Ishikawa (cell line): ENCODE measurements at regions not wholly inside any gene's neighbourhood (a gene's known extent, or its start where the extent isn't known, plus 50 kb on each side); places are given as distances from the start of the nearest gene placed in this dataset.

Source experiments
- CEBPB ChIP-seq: IDR thresholded peaks from 2 replicates; pipeline ENCODE4 v1.6.1; 2012
- CREB1 ChIP-seq: IDR thresholded peaks from 2 replicates; pipeline ENCODE4 v1.6.1; 2012; ENCODE audit warnings: low read depth
- EGR1 ChIP-seq: IDR thresholded peaks from 2 replicates; pipeline ENCODE4 v1.6.1; 2012
- EP300 ChIP-seq: IDR thresholded peaks from 2 replicates; pipeline ENCODE4 v1.6.1; 2012; ENCODE audit warnings: borderline replicate concordance
- FOXM1 ChIP-seq: IDR thresholded peaks from 2 replicates; pipeline ENCODE4 v1.6.1; 2012; ENCODE audit warnings: low read depth, borderline replicate concordance
- MAX ChIP-seq: IDR thresholded peaks from 2 replicates; pipeline ENCODE4 v1.6.1; 2012
- NFIC ChIP-seq: IDR thresholded peaks from 2 replicates; pipeline ENCODE4 v1.6.1; 2012
- RAD21 ChIP-seq: IDR thresholded peaks from 2 replicates; pipeline ENCODE4 v1.6.1; 2012; ENCODE audit warnings: low read depth
- REST ChIP-seq: IDR thresholded peaks from 2 replicates; pipeline ENCODE4 v1.6.1; 2012; ENCODE audit warnings: low read depth, mild to moderate bottlenecking
- TAF1 ChIP-seq: IDR thresholded peaks from 2 replicates; pipeline ENCODE4 v1.6.1; 2012; ENCODE audit warnings: low read depth, mild to moderate bottlenecking
- TCF12 ChIP-seq: IDR thresholded peaks from 2 replicates; pipeline ENCODE4 v1.6.1; 2012; ENCODE audit warnings: low read depth
- TEAD4 ChIP-seq: IDR thresholded peaks from 2 replicates; pipeline ENCODE4 v1.6.1; 2012
- YY1 ChIP-seq: IDR thresholded peaks from 2 replicates; pipeline ENCODE4 v1.6.1; 2012; ENCODE audit warnings: low read depth
- ZBTB7A ChIP-seq: IDR thresholded peaks from 2 replicates; pipeline ENCODE4 v1.6.1; 2012; ENCODE audit warnings: low read depth
- TF ChIP-seq, protein P1 (sequence below): IDR thresholded peaks from 2 replicates; pipeline ENCODE4 v1.6.1; 2012

- TF ChIP-seq EGR1 (no peak), MAX (no peak), TAF1 (no peak), ZBTB7A (no peak), YY1 (no peak), EP300 (no peak), REST (no peak), TCF12 (no peak), NFIC (no peak), FOXM1 (no peak), TEAD4 (no peak), CEBPB (no peak), RAD21 (no peak), CREB1 (no peak)
- TF ChIP-seq, protein P1, sequence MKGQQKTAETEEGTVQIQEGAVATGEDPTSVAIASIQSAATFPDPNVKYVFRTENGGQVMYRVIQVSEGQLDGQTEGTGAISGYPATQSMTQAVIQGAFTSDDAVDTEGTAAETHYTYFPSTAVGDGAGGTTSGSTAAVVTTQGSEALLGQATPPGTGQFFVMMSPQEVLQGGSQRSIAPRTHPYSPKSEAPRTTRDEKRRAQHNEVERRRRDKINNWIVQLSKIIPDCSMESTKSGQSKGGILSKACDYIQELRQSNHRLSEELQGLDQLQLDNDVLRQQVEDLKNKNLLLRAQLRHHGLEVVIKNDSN, result no peak
Observed at GRCh38 chr5:122608222-122608621, 166.7 kb upstream of the SNX2 start.

GRCh38 chr5:122611406-122611805 is 163.5 kb upstream of the SNX2 start:
- TF ChIP-seq TEAD4, result peak; percentile 99
- peak; percentile 12; the same call in 1 of the 2 replicates for TF ChIP-seq RAD21
- TF ChIP-seq CEBPB, result no peak
- no peak for TF ChIP-seq EGR1
- peak; percentile 41; the same call in 1 of the 2 replicates for TF ChIP-seq FOXM1
- peak; percentile 82 for TF ChIP-seq EP300
- peak; percentile 84 for TF ChIP-seq TCF12
- TF ChIP-seq NFIC, result peak; percentile 90
- peak; percentile 63; the same call in 1 of the 2 replicates for TF ChIP-seq MAX
- no peak for TF ChIP-seq CREB1
- TF ChIP-seq TAF1, result no peak
- TF ChIP-seq REST, result no peak

DNA sequence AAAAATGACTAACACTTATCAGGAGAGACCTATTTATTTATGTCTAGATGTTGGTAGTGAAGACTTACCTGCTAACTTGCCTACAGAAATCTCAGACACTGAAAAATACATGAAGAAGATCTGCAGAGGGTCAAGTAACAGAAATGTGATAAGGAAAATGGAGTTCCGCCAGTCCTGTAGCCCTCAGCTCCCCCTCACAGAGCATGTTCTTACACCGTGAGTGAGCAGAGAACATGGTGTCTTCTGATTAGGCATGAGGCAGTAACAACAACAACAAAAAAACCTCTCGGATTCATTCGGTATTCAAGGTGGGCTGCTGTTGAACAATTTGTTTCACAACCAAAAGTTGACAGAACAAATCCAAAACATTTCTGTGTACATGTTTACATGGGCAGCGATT is 162.0 kb upstream of the SNX2 start:
- TF ChIP-seq FOXM1 (no peak), YY1 (no peak), MAX (no peak), ZBTB7A (no peak)

DNA sequence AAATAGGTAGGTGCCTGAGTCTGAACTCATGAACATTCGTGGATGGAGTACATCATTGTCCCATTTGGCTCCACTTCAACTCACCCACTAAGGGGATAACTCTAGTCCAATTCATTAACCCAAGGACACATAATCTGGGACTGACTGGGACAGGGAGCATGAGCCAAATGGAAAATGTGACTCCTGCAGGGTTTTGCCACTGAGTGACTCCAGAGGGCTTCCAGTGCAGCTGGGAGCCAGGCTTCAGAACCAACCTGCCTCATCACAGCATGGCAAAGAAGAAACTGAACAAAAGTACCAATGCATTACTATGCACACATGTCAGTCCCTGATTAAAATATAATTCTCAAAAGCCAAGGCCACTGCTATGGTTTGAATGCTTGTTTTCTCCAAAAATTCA is 159.7 kb upstream of the SNX2 start:
- TF ChIP-seq ZBTB7A (no peak), CEBPB (no peak), TAF1 (no peak), EGR1 (no peak), RAD21 (no peak), FOXM1 (no peak), NFIC (no peak), CREB1 (no peak), EP300 (no peak)
- TF ChIP-seq, protein P1, result no peak

DNA sequence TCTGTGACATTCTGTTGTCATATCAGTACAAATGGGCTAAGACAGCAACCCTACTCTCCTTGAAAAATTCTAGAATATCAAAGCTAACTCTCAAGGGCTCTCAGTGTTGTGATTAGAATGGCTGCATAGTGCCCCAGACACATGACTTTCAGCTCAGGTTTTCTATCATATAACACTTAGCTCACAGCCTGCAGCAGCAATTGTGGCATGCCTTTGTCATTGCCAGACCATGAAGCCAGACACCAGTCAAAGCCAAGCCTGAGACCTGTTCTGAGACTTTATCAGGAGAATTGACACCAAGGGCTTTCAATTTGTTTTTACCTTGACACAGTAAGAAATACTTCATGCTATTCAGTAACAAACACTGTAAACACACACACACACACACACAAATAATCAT is 159.0 kb upstream of the SNX2 start:
- no peak for TF ChIP-seq RAD21
- no peak for TF ChIP-seq EGR1
- no peak for TF ChIP-seq NFIC
- TF ChIP-seq MAX, result no peak

DNA sequence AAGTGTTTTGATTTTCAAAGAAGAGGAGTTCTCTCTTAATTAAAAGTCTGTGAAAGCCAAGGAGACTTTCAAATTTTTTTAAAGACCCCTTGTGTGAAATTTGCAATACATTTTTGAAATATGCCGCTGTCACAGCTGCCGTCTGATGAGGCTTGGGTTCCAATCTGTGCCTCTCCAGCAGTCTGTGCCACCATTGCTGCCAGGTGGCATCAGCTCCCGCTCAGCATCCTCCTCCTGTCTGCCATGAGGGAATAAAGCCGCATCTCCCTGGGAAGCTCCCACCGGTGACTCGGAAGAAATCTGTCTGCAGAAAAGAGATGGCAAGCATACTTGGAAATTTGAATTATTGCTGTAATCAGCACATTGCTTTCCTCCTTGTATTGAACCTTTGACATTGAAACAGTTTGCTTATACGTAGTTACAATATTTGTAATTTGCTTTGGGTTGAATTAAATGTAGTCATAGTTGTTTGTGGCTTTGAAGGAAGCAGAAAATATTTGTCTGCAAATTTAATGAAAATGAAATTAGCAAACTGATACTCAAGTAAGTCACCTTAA is 145.7 kb upstream of the SNX2 start:
- TF ChIP-seq RAD21, result no peak
- TF ChIP-seq MAX, result no peak
- TF ChIP-seq NFIC, result no peak
- TF ChIP-seq REST, result no peak
- TF ChIP-seq TEAD4, result no peak
- no peak for TF ChIP-seq FOXM1
- no peak for TF ChIP-seq ZBTB7A
- no peak for TF ChIP-seq YY1
- no peak for TF ChIP-seq CREB1
- TF ChIP-seq EP300, result no peak
- TF ChIP-seq TCF12, result no peak
- TF ChIP-seq, protein P1, result no peak
- no peak for TF ChIP-seq EGR1
- no peak for TF ChIP-seq TAF1
- TF ChIP-seq CEBPB, result no peak
